PC-3 (cell line): ENCODE measurements at regions not wholly inside any gene's neighbourhood (a gene's known extent, or its start where the extent isn't known, plus 50 kb on each side); places are given as distances from the start of the nearest gene placed in this dataset.

ENCODE experiments used
- ATAC-seq: fragments of 200-7000 bp; cut with Tn5 transposase; 2 replicates; pipeline ENCODE4 v1.9.1; 2020; ENCODE audit warnings: mild to moderate bottlenecking, moderate library complexity
- BruUV-seq: library from RNA; stranded (reverse); fragments of 400-500 nt; replicated peaks from 2 replicates; lab custom pipeline; 2021; lab: Mats Ljungman, UMichigan
- CTCF ChIA-PET: fragments of 300-600 bp; sonication (Branson Sonifier 250); formaldehyde crosslinking; loops from one replicate; lab custom pipeline; 2022; ENCODE audit warnings: antibody characterized with exemption; lab: Charles Lee
- POLR2A ChIA-PET: fragments of 300-600 bp; sonication (Branson Sonifier 250); formaldehyde crosslinking; loops from one replicate; lab custom pipeline; 2022; ENCODE audit warnings: antibody characterized with exemption; ENCODE audit not compliant: unreplicated experiment; lab: Charles Lee
- DNase-seq: peaks from one replicate; pipeline ENCODE4 v3.0.0-alpha.2; 2015
- H2AFZ ChIP-seq: fragments of 300-600 bp; sonication (generic); 2 replicates; pipeline ENCODE4 v1.6.0; 2016; ENCODE audit warnings: antibody characterized with exemption, low read length
- H3F3A ChIP-seq: fragments of 300-600 bp; sonication (generic); one replicate; pipeline ENCODE4 v1.6.0; 2017; ENCODE audit warnings: antibody characterized with exemption, low read length, control low read depth, mild to moderate bottlenecking; ENCODE audit not compliant: unreplicated experiment
- H3K27ac ChIP-seq: fragments of 300-600 bp; sonication (generic); 2 replicates; pipeline ENCODE4 v1.5.1; 2016; ENCODE audit warnings: mild to moderate bottlenecking, low read length
- H3K27me3 ChIP-seq: fragments of 300-600 bp; sonication (generic); 2 replicates; pipeline ENCODE4 v1.6.1; 2016; ENCODE audit warnings: low read length, mixed read lengths
- H3K36me3 ChIP-seq: fragments of 300-600 bp; sonication (generic); 2 replicates; pipeline ENCODE4 v1.6.1; 2016; ENCODE audit warnings: low read depth, mixed run types, low read length, mixed read lengths
- H3K4me1 ChIP-seq: fragments of 300-600 bp; sonication (generic); 2 replicates; pipeline ENCODE4 v1.5.1; 2016; ENCODE audit warnings: low read length; ENCODE audit not compliant: insufficient read depth
- H3K4me2 ChIP-seq: fragments of 300-600 bp; sonication (generic); 2 replicates; pipeline ENCODE4 v1.6.0; 2016; ENCODE audit warnings: low read length
- H3K4me3 ChIP-seq: fragments of 300-600 bp; sonication (generic); 2 replicates; pipeline ENCODE4 v1.5.1; 2016; ENCODE audit warnings: mild to moderate bottlenecking, low read length, mixed read lengths
- H3K79me2 ChIP-seq: fragments of 300-600 bp; sonication (generic); 2 replicates; pipeline ENCODE4 v1.6.1; 2017; ENCODE audit warnings: low read length, mixed read lengths
- H3K9ac ChIP-seq: fragments of 300-600 bp; sonication (generic); 2 replicates; pipeline ENCODE4 v1.6.0; 2016; ENCODE audit warnings: mild to moderate bottlenecking, low read length
- H3K9me2 ChIP-seq: fragments of 300-600 bp; sonication (generic); replicated peaks from 2 replicates; pipeline ENCODE4 v1.6.1; 2016; ENCODE audit warnings: mixed run types, low read length, mixed read lengths
- H3K9me3 ChIP-seq: fragments of 300-600 bp; sonication (generic); 2 replicates; pipeline ENCODE4 v1.6.1; 2016; ENCODE audit warnings: low read length, mixed read lengths
- H4K20me1 ChIP-seq: fragments of 300-600 bp; sonication (generic); 2 replicates; pipeline ENCODE4 v1.6.1; 2016; ENCODE audit warnings: low read length, mixed read lengths
- EZH2 ChIP-seq: fragments of 300-600 bp; sonication (generic); IDR thresholded peaks from one replicate; pipeline ENCODE4 v1.6.1; 2017; ENCODE audit warnings: antibody characterized with exemption, mild to moderate bottlenecking, low read length; ENCODE audit not compliant: unreplicated experiment
- EZH2phosphoT487 ChIP-seq: fragments of 300-600 bp; sonication (generic); IDR thresholded peaks from 2 replicates; pipeline ENCODE4 v1.6.1; 2018; ENCODE audit warnings: mild to moderate bottlenecking, antibody characterized with exemption, low read length, borderline replicate concordance
- intact Hi-C: fragments of 100-400 bp; cut with micrococcal nuclease; formaldehyde crosslinking; loops from 2 replicates; pipeline ENCODE4 v1.9.0; 2023
- TF ChIP-seq, protein P1 (sequence below): fragments of 300-600 bp; sonication (generic); conservative IDR thresholded peaks from 2 replicates; pipeline ENCODE4 v1.5.1; 2017; ENCODE audit warnings: antibody characterized with exemption, low read depth, mild to moderate bottlenecking, low read length

DNA sequence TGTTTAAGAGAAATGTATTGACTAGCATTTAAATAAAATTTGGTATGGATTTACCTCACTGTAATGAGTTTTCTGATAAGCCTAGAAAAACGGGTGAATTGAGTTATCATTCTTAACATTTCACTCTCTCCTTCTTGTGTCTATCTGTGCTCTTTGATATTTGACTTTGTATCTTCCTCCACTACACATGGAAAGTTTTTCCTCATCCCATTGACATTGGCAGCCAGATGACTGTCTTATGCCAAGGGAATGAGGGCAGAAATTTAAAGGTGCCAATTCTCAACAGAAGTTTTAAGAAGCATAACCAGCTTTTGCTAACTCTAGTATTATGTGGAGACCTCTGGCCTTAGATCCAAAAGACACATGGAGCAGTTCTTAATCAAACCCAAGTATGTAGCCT, 376.6 kb downstream of the DSEL start:
- Histone ChIP-seq H4K20me1 (no peaks in the 10 kb centered on the region), H3K4me1 (0 out of 2 replicates have a peak, but pooled peaks cover 11% of the 10 kb centered on the region), H3K79me2 (no peaks in the 10 kb centered on the region), H3K4me3 (no peak overlapping the region), H3K9me2 (no peaks in the 10 kb centered on the region), H3K27me3 (no peaks in the 10 kb centered on the region), H3K4me2 (no peak overlapping the region), H3K36me3 (no peaks in the 10 kb centered on the region), H3K27ac (no peak overlapping the region), H3K9ac (no peak overlapping the region), H2AFZ (no peak overlapping the region), H3F3A (no peaks in the 10 kb centered on the region), H3K9me3 (no peaks in the 10 kb centered on the region)
- CTCF ChIA-PET, result no interaction called here
- intact Hi-C loops, result no loop called here
- no peak for DNase-seq
- BruUV-seq, result no TSS peak
- TF ChIP-seq EZH2, result no peak
- TF ChIP-seq, protein P1, sequence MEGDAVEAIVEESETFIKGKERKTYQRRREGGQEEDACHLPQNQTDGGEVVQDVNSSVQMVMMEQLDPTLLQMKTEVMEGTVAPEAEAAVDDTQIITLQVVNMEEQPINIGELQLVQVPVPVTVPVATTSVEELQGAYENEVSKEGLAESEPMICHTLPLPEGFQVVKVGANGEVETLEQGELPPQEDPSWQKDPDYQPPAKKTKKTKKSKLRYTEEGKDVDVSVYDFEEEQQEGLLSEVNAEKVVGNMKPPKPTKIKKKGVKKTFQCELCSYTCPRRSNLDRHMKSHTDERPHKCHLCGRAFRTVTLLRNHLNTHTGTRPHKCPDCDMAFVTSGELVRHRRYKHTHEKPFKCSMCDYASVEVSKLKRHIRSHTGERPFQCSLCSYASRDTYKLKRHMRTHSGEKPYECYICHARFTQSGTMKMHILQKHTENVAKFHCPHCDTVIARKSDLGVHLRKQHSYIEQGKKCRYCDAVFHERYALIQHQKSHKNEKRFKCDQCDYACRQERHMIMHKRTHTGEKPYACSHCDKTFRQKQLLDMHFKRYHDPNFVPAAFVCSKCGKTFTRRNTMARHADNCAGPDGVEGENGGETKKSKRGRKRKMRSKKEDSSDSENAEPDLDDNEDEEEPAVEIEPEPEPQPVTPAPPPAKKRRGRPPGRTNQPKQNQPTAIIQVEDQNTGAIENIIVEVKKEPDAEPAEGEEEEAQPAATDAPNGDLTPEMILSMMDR, result no peak
- no peak for TF ChIP-seq EZH2phosphoT487
- no peak for ATAC-seq
- POLR2A ChIA-PET, result no interaction called here

DNA sequence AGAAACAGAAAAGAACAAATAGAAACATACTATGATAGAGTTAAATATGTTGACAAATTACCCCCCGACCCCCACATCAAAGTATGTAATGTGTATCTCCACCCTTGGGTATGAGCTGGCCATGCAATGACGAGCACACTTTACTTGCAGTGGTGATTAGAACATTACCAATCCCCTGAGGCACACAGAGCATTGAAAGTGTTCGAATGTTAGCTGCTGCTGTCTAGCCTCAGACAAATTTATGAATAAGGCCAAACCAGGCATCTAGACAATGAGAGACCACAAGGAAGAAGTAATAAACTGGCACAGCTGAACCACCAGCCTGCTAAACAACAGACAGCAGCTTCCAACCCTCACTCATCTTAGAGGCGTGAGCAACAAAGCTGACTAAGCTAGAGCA, 380.5 kb downstream of the DSEL start:
- Histone ChIP-seq H2AFZ (no peak overlapping the region), H3K9me2 (no peaks in the 10 kb centered on the region), H3K4me3 (no peak overlapping the region), H3K4me1 (peaks cover 43% of the 10 kb centered on the region), H3F3A (peaks cover 4% of the 10 kb centered on the region), H3K36me3 (no peaks in the 10 kb centered on the region), H3K27ac (no peak overlapping the region), H3K27me3 (no peaks in the 10 kb centered on the region), H3K4me2 (no peak overlapping the region), H4K20me1 (no peaks in the 10 kb centered on the region), H3K9ac (no peak overlapping the region), H3K9me3 (no peaks in the 10 kb centered on the region), H3K79me2 (no peaks in the 10 kb centered on the region)
- DNase-seq (peak; percentile 26), ATAC-seq (no peak)
- TF ChIP-seq, protein P1, result no peak
- TF ChIP-seq EZH2phosphoT487 (no peak), EZH2 (no peak)
- no TSS peak for BruUV-seq
- ChIA-PET POLR2A (no interaction called here), CTCF (no interaction called here)
- intact Hi-C loops, result no loop called here

DNA sequence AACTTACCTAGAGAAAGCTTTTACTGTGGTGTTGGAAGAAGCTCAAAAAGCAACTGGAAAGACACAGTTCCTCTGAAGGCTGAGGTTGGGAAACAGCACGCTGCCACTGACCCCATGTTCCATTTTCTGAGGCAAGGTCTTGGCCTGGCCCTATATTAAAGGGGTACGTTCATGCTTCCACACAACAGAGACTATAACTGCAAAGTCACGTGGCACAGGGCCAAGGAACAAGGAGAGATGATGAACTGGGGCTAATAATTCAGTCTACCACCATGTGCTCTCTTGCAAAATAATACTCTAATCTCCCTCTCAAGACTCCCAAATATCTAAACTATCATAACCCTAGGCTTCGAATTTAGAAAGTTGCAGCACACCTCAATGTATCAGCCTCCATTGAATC, 381.6 kb downstream of the DSEL start:
- DNase-seq (no peak), ATAC-seq (no peak)
- Histone ChIP-seq H3K4me1 (peaks cover 51% of the 10 kb centered on the region), H3K27me3 (no peaks in the 10 kb centered on the region), H3K9ac (no peak overlapping the region), H3K79me2 (no peaks in the 10 kb centered on the region), H3K27ac (no peak overlapping the region), H4K20me1 (no peaks in the 10 kb centered on the region), H3K9me2 (no peaks in the 10 kb centered on the region), H3F3A (peaks cover 4% of the 10 kb centered on the region), H3K4me2 (no peak overlapping the region), H3K36me3 (no peaks in the 10 kb centered on the region), H3K4me3 (no peak overlapping the region), H2AFZ (no peak overlapping the region), H3K9me3 (no peaks in the 10 kb centered on the region)
- BruUV-seq, result no TSS peak
- CTCF ChIA-PET, result no interaction called here
- no peak for TF ChIP-seq EZH2phosphoT487
- TF ChIP-seq EZH2, result no peak
- TF ChIP-seq, protein P1, result no peak
- intact Hi-C loops, result no loop called here
- POLR2A ChIA-PET, result no interaction called here
